ENCODE measurements at regions not wholly inside any gene's neighbourhood (a gene's known extent, or its start where the extent isn't known, plus 50 kb on each side); places are given as distances from the start of the nearest gene placed in this dataset.

DNA sequence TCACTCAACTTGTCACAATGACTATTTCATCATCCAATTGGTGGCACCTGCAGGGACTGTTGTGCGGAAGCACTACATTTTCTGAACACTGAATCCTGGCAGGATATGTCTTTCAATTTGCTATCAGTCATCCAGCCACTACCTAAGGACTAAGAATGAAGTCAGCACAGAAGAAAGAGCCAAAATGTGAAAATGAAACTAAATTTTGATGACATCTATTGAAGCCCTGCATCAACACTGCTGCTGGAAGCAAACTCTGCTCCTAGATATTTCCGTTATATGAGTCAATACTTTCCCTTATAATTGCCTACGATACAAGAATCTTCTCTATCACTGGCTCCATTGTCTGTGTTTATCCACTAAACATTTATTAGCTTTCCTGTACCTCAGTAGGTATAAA, 917.9 kb downstream of the RAPGEF2 start:
- WGBS, 2 donors, result 91 to 93% methylated on average over 3 of the region's 3 CpGs
- H3K4me1 ChIP-seq, result no peaks in the 10 kb centered on the region
- no peaks in the 10 kb centered on the region for H3K36me3 ChIP-seq
- no peaks in the 10 kb centered on the region for H3K27me3 ChIP-seq
- ATAC-seq, result no peak
- peaks cover 0 to 5% (median 0%) of the 10 kb centered on the region in 11 donors for H3K9me3 ChIP-seq
- intact Hi-C loops (cut with DNase I), result no loop called here
- DNase-seq, result no peak
- no peak overlapping the region for H3K4me3 ChIP-seq
- TF ChIP-seq, protein P1, sequence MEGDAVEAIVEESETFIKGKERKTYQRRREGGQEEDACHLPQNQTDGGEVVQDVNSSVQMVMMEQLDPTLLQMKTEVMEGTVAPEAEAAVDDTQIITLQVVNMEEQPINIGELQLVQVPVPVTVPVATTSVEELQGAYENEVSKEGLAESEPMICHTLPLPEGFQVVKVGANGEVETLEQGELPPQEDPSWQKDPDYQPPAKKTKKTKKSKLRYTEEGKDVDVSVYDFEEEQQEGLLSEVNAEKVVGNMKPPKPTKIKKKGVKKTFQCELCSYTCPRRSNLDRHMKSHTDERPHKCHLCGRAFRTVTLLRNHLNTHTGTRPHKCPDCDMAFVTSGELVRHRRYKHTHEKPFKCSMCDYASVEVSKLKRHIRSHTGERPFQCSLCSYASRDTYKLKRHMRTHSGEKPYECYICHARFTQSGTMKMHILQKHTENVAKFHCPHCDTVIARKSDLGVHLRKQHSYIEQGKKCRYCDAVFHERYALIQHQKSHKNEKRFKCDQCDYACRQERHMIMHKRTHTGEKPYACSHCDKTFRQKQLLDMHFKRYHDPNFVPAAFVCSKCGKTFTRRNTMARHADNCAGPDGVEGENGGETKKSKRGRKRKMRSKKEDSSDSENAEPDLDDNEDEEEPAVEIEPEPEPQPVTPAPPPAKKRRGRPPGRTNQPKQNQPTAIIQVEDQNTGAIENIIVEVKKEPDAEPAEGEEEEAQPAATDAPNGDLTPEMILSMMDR (IDR thresholded peaks at IDR 0.05), result no peak
- H3K27ac ChIP-seq, result no peak overlapping the region

DNA sequence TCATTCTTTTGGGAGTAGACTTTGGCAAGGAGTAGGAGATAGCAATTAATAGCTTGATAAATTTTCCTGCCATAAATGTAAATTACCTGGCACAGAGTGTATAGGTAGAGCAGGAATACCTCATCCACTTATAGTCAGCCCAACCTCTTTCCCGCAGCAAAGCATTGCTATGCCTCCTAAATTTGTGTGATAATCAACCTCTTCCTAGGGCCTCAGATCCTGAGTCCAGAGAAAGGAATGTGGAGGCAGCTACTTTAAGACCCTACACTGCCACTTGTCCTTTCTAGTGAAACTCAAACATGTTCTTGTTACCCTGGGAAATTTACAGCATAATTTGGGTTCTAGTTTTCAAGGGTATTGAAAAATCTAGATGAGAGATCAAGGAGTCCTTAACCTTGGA, 919.0 kb downstream of the RAPGEF2 start:
- WGBS, 2 donors, result 85 to 92% methylated on average over 1 of the region's 1 CpG
- TF ChIP-seq, protein P1 (IDR thresholded peaks at IDR 0.05), result no peak
- no peaks in the 10 kb centered on the region for H3K36me3 ChIP-seq
- ATAC-seq, result no peak
- H3K4me1 ChIP-seq, result no peaks in the 10 kb centered on the region
- H3K9me3 ChIP-seq, result peaks cover 0 to 10% (median 0%) of the 10 kb centered on the region in 11 donors
- no peak overlapping the region for H3K27ac ChIP-seq
- no peak for DNase-seq
- intact Hi-C loops (cut with DNase I), result no loop called here
- H3K27me3 ChIP-seq, result no peaks in the 10 kb centered on the region
- no peak overlapping the region for H3K4me3 ChIP-seq

DNA sequence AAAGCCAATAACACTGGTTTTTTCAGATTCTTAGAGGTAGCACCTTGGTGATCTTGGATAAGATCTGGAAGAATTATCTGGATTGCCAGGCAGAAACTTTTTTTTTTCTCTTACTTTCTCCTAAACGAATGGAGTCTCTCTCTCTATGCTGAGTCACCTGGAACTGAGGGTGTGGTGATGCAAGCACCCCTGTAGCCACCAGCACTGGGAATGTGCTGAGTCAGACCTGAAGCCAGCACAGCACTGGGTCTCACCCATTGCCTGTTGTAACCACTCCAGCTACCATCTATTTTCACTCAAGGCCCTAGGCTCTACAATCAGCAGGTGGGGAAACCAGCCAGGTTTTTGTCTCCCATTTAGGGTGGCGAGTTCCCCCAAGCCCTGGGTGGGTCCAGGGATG, 923.8 kb downstream of the RAPGEF2 start:
- H3K9me3 ChIP-seq, result peaks cover 0 to 7% (median 0%) of the 10 kb centered on the region in 11 donors
- intact Hi-C loops (cut with DNase I), result no loop called here
- 50 to 55% methylated on average over 2 of the region's 2 CpGs for WGBS, 2 donors
- H3K4me1 ChIP-seq, result no peaks in the 10 kb centered on the region
- TF ChIP-seq, protein P1 (IDR thresholded peaks at IDR 0.05), result no peak
- H3K27ac ChIP-seq, result no peak overlapping the region
- H3K36me3 ChIP-seq, result no peaks in the 10 kb centered on the region
- H3K4me3 ChIP-seq, result no peak overlapping the region
- DNase-seq (no peak), ATAC-seq (no peak)
- H3K27me3 ChIP-seq, result no peaks in the 10 kb centered on the region

DNA sequence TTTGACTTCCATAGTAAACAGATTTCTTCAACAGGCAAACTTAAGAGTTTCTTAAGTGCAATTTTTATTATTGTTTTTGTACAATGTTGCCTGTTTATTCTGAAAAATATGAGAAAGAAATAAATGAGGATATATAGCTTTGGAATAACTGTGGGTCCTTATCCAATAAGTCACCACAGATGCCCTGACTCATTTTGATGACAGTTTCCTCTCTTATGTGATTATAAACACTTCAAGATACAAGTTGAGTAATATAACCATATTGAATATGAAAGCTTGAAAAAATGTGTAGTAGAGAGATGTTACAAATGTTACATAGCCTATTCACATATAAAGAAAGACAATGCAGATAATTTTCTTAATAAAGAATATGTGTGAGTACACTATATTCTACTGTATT, 931.6 kb downstream of the RAPGEF2 start:
- H3K4me1 ChIP-seq, result no peaks in the 10 kb centered on the region
- TF ChIP-seq, protein P1 (IDR thresholded peaks at IDR 0.05), result no peak
- no peak for DNase-seq
- H3K9me3 ChIP-seq, result peaks cover 0 to 14% (median 0%) of the 10 kb centered on the region in 11 donors
- intact Hi-C loops (cut with DNase I), result no loop called here
- no peak for ATAC-seq
- no peaks in the 10 kb centered on the region for H3K36me3 ChIP-seq
- no peaks in the 10 kb centered on the region for H3K27me3 ChIP-seq
- H3K4me3 ChIP-seq, result no peak overlapping the region
- H3K27ac ChIP-seq, result no peak overlapping the region

DNA sequence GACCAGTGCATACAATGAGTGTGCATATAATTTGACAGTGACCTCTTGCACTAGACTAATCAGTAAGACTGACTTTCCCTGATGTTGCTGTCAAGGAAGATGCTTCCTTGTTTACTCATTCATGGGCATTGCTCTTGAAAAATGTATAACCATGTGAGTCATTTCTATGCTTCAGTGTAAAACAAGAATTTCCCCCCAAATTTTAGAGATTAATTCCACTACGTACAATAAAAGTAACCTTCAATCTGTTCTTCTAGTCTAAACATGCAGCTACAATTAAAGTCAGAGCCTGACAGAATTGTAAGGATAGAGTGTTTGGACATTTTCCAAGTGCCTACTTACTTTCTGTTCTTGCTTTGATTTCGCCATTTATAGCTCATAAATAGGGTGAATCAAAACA, 935.7 kb downstream of the RAPGEF2 start:
- WGBS, 2 donors, result 68 to 74% methylated on average over 2 of the region's 2 CpGs
- Histone ChIP-seq H3K27me3 (no peaks in the 10 kb centered on the region), H3K27ac (no peak overlapping the region), H3K9me3 (peaks cover 0 to 18% (median 0%) of the 10 kb centered on the region in 11 donors), H3K36me3 (no peaks in the 10 kb centered on the region), H3K4me1 (no peaks in the 10 kb centered on the region), H3K4me3 (no peak overlapping the region)
- ATAC-seq (no peak), DNase-seq (no peak)
- TF ChIP-seq, protein P1 (IDR thresholded peaks at IDR 0.05), result no peak
- intact Hi-C loops (cut with DNase I), result no loop called here
